ENCODE measurements at regions not wholly inside any gene's neighbourhood (a gene's known extent, or its start where the extent isn't known, plus 50 kb on each side); places are given as distances from the start of the nearest gene placed in this dataset.

- Histone ChIP-seq H3K4me2 (no peak overlapping the region), H3K36me3 (ENCODE audit: insufficient read depth) (no peaks in the 10 kb centered on the region), H2AFZ (no peak overlapping the region), H3F3A (replicated peaks; ENCODE audit: low read depth) (no peaks in the 10 kb centered on the region), H3K9me2 (ENCODE audit: insufficient read depth) (peaks cover 11% of the 10 kb centered on the region), H3K4me1 (ENCODE audit: insufficient read depth) (peaks cover 14% of the 10 kb centered on the region), H3K79me2 (replicated peaks; ENCODE audit: insufficient read depth) (no peaks in the 10 kb centered on the region), H3K4me3 (no peak overlapping the region), H3K27me3 (ENCODE audit: insufficient read depth) (no peaks in the 10 kb centered on the region), H4K20me1 (replicated peaks; ENCODE audit: insufficient read depth) (no peaks in the 10 kb centered on the region), H3K27ac (ENCODE audit: low read depth) (no peak overlapping the region)
- TF ChIP-seq POLR2AphosphoS5 (IDR thresholded peaks at IDR 0.05; ENCODE audit: low read depth) (no peak), CTCF (conservative IDR thresholded peaks at IDR 0.05; ENCODE audit: low read depth in 2 of 2) (no peak), NANOG (IDR thresholded peaks at IDR 0.05; ENCODE audit: borderline replicate concordance) (no peak), CREB1 (CRISPR knock-in tag; IDR thresholded peaks at IDR 0.05; ENCODE audit: low read depth) (no peak), ZNF462 (CRISPR knock-in tag; IDR thresholded peaks at IDR 0.05) (no peak), ZNF331 (CRISPR knock-in tag; IDR thresholded peaks at IDR 0.05; ENCODE audit: low read depth) (no peak), ETS1 (IDR thresholded peaks at IDR 0.05) (no peak), JUNB (IDR thresholded peaks at IDR 0.05; ENCODE audit: unreplicated experiment) (no peak), EZH2 (IDR thresholded peaks at IDR 0.05; ENCODE audit: low read depth, unreplicated experiment) (no peak), STAT1 (IDR thresholded peaks at IDR 0.05; ENCODE audit: unreplicated experiment) (no peak), ZNF114 (CRISPR knock-in tag; IDR thresholded peaks at IDR 0.05) (no peak), REST (IDR thresholded peaks at IDR 0.05; ENCODE audit: unreplicated experiment) (no peak), EZH2phosphoT487 (IDR thresholded peaks at IDR 0.05; ENCODE audit: unreplicated experiment) (no peak)
- no peak for ATAC-seq
- Mint-ChIP-seq H3K9me3 (peaks cover 15% of the 10 kb centered on the region), H3K4me1 (peaks cover 20% of the 10 kb centered on the region), H3K36me3 (ENCODE audit: low read depth) (peaks cover 5% of the 10 kb centered on the region), H3K4me3 (no peak overlapping the region), H3K27me3 (ENCODE audit: insufficient read depth, low read depth, poor library complexity) (peaks cover 2% of the 10 kb centered on the region), H3K27ac (no peak overlapping the region)
- no peak for DNase-seq (ENCODE audit: low spot score)
Measured at GRCh38 chr12:92605621-92606170, 97.1 kb upstream of the PLEKHG7 start.

All from GM23338 (cell line).